ENCODE measurements at regions not wholly inside any gene's neighbourhood (a gene's known extent, or its start where the extent isn't known, plus 50 kb on each side); places are given as distances from the start of the nearest gene placed in this dataset.

- TF ChIP-seq CTCF (IDR thresholded peaks at IDR 0.05; ENCODE audit: low read length) (no peak), EZH2 (optimal IDR thresholded peaks at IDR 0.05; ENCODE audit: low read depth, low read length) (no peak)
Observed at GRCh38 chr4:52483186-52483890, 175.8 kb downstream of the USP46 start.
